ENCODE measurements at regions not wholly inside any gene's neighbourhood (a gene's known extent, or its start where the extent isn't known, plus 50 kb on each side); places are given as distances from the start of the nearest gene placed in this dataset.

- WGBS, 2 donors, result 42 to 58% methylated on average over 14 of the region's 14 CpGs
- no peak for DNase-seq
- peaks cover 0 to 6% (median 0%) of the 10 kb centered on the region in 3 donors for H3K27me3 ChIP-seq (ENCODE audit: control insufficient read depth in 3 of 3, insufficient read depth in 3 of 3, low read length in 2 of 3)
Observed at GRCh38 chr14:96626916-96627315, 124.7 kb downstream of the PAPOLA start.

GRCh38 chr14:96627386-96627785, 125.2 kb downstream of the PAPOLA start:
- WGBS, 2 donors, result 25 to 33% methylated on average over 4 of the region's 4 CpGs
- H3K27me3 ChIP-seq (ENCODE audit: control insufficient read depth in 3 of 3, insufficient read depth in 3 of 3, low read length in 2 of 3), result peaks cover 0 to 6% (median 0%) of the 10 kb centered on the region in 3 donors
- H3K9ac ChIP-seq (ENCODE audit: insufficient read depth in 1 of 2, low read length in 2 of 2), result no peak overlapping the region
- no peaks in the 10 kb centered on the region for H3K4me1 ChIP-seq (ENCODE audit: control insufficient read depth in 5 of 5, insufficient read depth in 5 of 5, low read length in 5 of 5)
- ATAC-seq (ENCODE audit: insufficient read depth, low FRiP score), result no peak
- no peak overlapping the region for H3K27ac ChIP-seq (ENCODE audit: low read depth in 1 of 2, low read length in 1 of 2)
- DNase-seq, result no peak
- H3K9me3 ChIP-seq (ENCODE audit: control insufficient read depth in 4 of 4, insufficient read depth in 3 of 4, low read length in 3 of 4), result peaks cover 0 to 6% (median 0%) of the 10 kb centered on the region in 4 donors
- no peaks in the 10 kb centered on the region for H3K36me3 ChIP-seq (ENCODE audit: control insufficient read depth in 4 of 4, insufficient read depth in 4 of 4, low read length in 4 of 4)
- H3K4me3 ChIP-seq, result no peak overlapping the region
- TF ChIP-seq CTCF (IDR thresholded peaks at IDR 0.05; ENCODE audit: control extremely low read depth, extremely low read depth), result no peak

More at GRCh38 chr14:96626916-96627315, 124.7 kb downstream of the PAPOLA start:
- Histone ChIP-seq H3K9ac (ENCODE audit: insufficient read depth in 1 of 2, low read length in 2 of 2) (no peak overlapping the region), H3K4me1 (ENCODE audit: control insufficient read depth in 5 of 5, insufficient read depth in 5 of 5, low read length in 5 of 5) (no peaks in the 10 kb centered on the region), H3K36me3 (ENCODE audit: control insufficient read depth in 4 of 4, insufficient read depth in 4 of 4, low read length in 4 of 4) (no peaks in the 10 kb centered on the region), H3K9me3 (ENCODE audit: control insufficient read depth in 4 of 4, insufficient read depth in 3 of 4, low read length in 3 of 4) (peaks cover 0 to 6% (median 0%) of the 10 kb centered on the region in 4 donors), H3K27ac (ENCODE audit: low read depth in 1 of 2, low read length in 1 of 2) (no peak overlapping the region), H3K4me3 (no peak overlapping the region)
- no peak for ATAC-seq (ENCODE audit: insufficient read depth, low FRiP score)
- no peak for TF ChIP-seq CTCF (IDR thresholded peaks at IDR 0.05; ENCODE audit: control extremely low read depth, extremely low read depth)

- Histone ChIP-seq H3K9me3 (ENCODE audit: control insufficient read depth in 4 of 4, insufficient read depth in 3 of 4, low read length in 3 of 4) (peaks cover 0 to 6% (median 0%) of the 10 kb centered on the region in 4 donors), H3K4me3 (no peak overlapping the region), H3K27me3 (ENCODE audit: control insufficient read depth in 3 of 3, insufficient read depth in 3 of 3, low read length in 2 of 3) (peaks cover 0 to 6% (median 0%) of the 10 kb centered on the region in 3 donors), H3K4me1 (ENCODE audit: control insufficient read depth in 5 of 5, insufficient read depth in 5 of 5, low read length in 5 of 5) (no peaks in the 10 kb centered on the region), H3K9ac (ENCODE audit: insufficient read depth in 1 of 2, low read length in 2 of 2) (no peak overlapping the region), H3K27ac (ENCODE audit: low read depth in 1 of 2, low read length in 1 of 2) (no peak overlapping the region), H3K36me3 (ENCODE audit: control insufficient read depth in 4 of 4, insufficient read depth in 4 of 4, low read length in 4 of 4) (no peaks in the 10 kb centered on the region)
- TF ChIP-seq CTCF (IDR thresholded peaks at IDR 0.05; ENCODE audit: control extremely low read depth, extremely low read depth), result no peak
- 85 to 93% methylated on average over 10 of the region's 10 CpGs for WGBS, 2 donors
- ATAC-seq (ENCODE audit: insufficient read depth, low FRiP score) (no peak), DNase-seq (no peak)
Observed at GRCh38 chr14:96627811-96628775, 125.9 kb downstream of the PAPOLA start.
